H1 (cell line): ENCODE measurements at regions not wholly inside any gene's neighbourhood (a gene's known extent, or its start where the extent isn't known, plus 50 kb on each side); places are given as distances from the start of the nearest gene placed in this dataset.

Experiments used
- CTCF ChIA-PET: fragments of 300-600 bp; sonication (Branson Sonifier 250); formaldehyde crosslinking; loops from one replicate; lab custom pipeline; 2021; ENCODE audit not compliant: partially characterized antibody; lab: Charles Lee
- POLR2A ChIA-PET: fragments of 300-600 bp; sonication (Branson Sonifier 250); formaldehyde crosslinking; loops from one replicate; lab custom pipeline; 2021; ENCODE audit warnings: inconsistent platforms; ENCODE audit not compliant: partially characterized antibody; lab: Charles Lee
- DNase-seq, 2 experiments: peaks; one replicate each; pipeline versions ENCODE4 v3.0.0 to v3.0.0-alpha.2; 2010 to 2022; ENCODE audit warnings: low spot score in 2 of 2, low read depth in 1 of 2, mixed read lengths in 1 of 2
- FAIRE-seq: peaks from 2 replicates; lab custom pipeline; 2011; peaks lifted over from hg19 to GRCh38; lab: Jason Lieb, UNC
- H2AFZ ChIP-seq: 2 replicates; pipeline ENCODE4 v1.8.1; 2012; ENCODE audit warnings: low read length, inconsistent platforms
- H2AK5ac ChIP-seq: 2 replicates; pipeline ENCODE4 v1.6.1; 2013; ENCODE audit warnings: low read depth, low read length
- H2BK120ac ChIP-seq: replicated peaks from 2 replicates; pipeline ENCODE3; 2013; ENCODE audit warnings: low read depth, low read length, inconsistent platforms
- H2BK12ac ChIP-seq: 2 replicates; pipeline ENCODE4 v1.6.1; 2013; ENCODE audit warnings: low read depth, low read length
- H2BK15ac ChIP-seq: 2 replicates; pipeline ENCODE4 v1.6.1; 2013; ENCODE audit warnings: low read length
- H2BK20ac ChIP-seq: 2 replicates; pipeline ENCODE4 v1.6.1; 2013; ENCODE audit warnings: low read length
- H2BK5ac ChIP-seq: 2 replicates; pipeline ENCODE4 v1.6.1; 2013; ENCODE audit warnings: low read depth, low read length
- H3K14ac ChIP-seq: 2 replicates; pipeline ENCODE4 v1.6.1; 2013; ENCODE audit warnings: inconsistent platforms; ENCODE audit not compliant: insufficient read length
- H3K18ac ChIP-seq: 2 replicates; pipeline ENCODE4 v1.6.1; 2013; ENCODE audit warnings: low read length; ENCODE audit errors: extremely low read depth
- H3K23ac ChIP-seq: 2 replicates; pipeline ENCODE4 v1.6.1; 2013; ENCODE audit warnings: inconsistent platforms; ENCODE audit not compliant: insufficient read length
- H3K23me2 ChIP-seq: 2 replicates; pipeline ENCODE4 v1.6.1; 2013; ENCODE audit warnings: low read depth, low read length
- H3K27ac ChIP-seq: 2 replicates; pipeline ENCODE4 v1.6.1; 2011; ENCODE audit warnings: low read depth, low read length, inconsistent platforms
- H3K27me3 ChIP-seq, 4 experiments: replicated peaks in 1 of 4; 1 replicate in 1 of 4; 2 replicates in 3 of 4; pipeline versions ENCODE4 v1.6.1 to v1.8.1; 2011 to 2013; ENCODE audit warnings: low read length in 3 of 4, mild to moderate bottlenecking in 3 of 4, inconsistent platforms in 2 of 4, mixed read lengths in 2 of 4, moderate library complexity in 1 of 4; ENCODE audit not compliant: control insufficient read depth in 3 of 4, insufficient read depth in 3 of 4; ENCODE audit errors: extremely low read depth in 1 of 4
- H3K36me3 ChIP-seq, 4 experiments: 2 replicates each; pipeline versions ENCODE4 v1.6.1 to v1.8.1; 2011 to 2013; ENCODE audit warnings: mild to moderate bottlenecking in 4 of 4, low read length in 3 of 4, moderate library complexity in 2 of 4, control low read depth in 1 of 4, inconsistent platforms in 1 of 4; ENCODE audit not compliant: insufficient read depth in 4 of 4, control insufficient read depth in 2 of 4
- H3K4ac ChIP-seq: replicated peaks from 2 replicates; pipeline ENCODE3; 2013; ENCODE audit warnings: low read length, low read depth, mixed read lengths, inconsistent platforms; ENCODE audit not compliant: insufficient read length
- H3K4me1 ChIP-seq, 4 experiments: replicated peaks in 1 of 4; 1 replicate in 1 of 4; 2 replicates in 3 of 4; pipeline versions ENCODE4 v1.6.1 to v1.8.1; 2011 to 2013; ENCODE audit warnings: low read length in 3 of 4, inconsistent platforms in 2 of 4, mixed read lengths in 1 of 4; ENCODE audit not compliant: insufficient read depth in 4 of 4, control insufficient read depth in 3 of 4
- H3K4me2 ChIP-seq, 2 experiments: 2 replicates each; pipeline versions ENCODE4 v1.6.1 to v1.8.1; 2011 to 2013; ENCODE audit warnings: low read depth in 2 of 2, low read length in 2 of 2, control low read depth in 1 of 2, inconsistent platforms in 1 of 2, mild to moderate bottlenecking in 1 of 2; ENCODE audit not compliant: insufficient read depth in 1 of 2
- H3K4me3 ChIP-seq, 4 experiments: fragments of 200-600, 300-600 bp in 1 of 4; sonication (generic), shearing (Covaris generic), sonication (Bioruptor Twin) in 1 of 4; 2 replicates each; pipeline versions ENCODE4 v1.5.1 to v1.8.1; 2011 to 2016; ENCODE audit warnings: low read length in 4 of 4, low read depth in 3 of 4, control low read depth in 2 of 4, inconsistent platforms in 2 of 4, mild to moderate bottlenecking in 2 of 4, mixed read lengths in 1 of 4, moderate library complexity in 1 of 4; ENCODE audit not compliant: insufficient read depth in 2 of 4; ENCODE audit errors: extremely low read depth in 1 of 4
- H3K56ac ChIP-seq: replicated peaks from 2 replicates; pipeline ENCODE3; 2013; ENCODE audit warnings: low read depth, mild to moderate bottlenecking, mixed read lengths, low read length, inconsistent platforms; ENCODE audit not compliant: insufficient read length
- H3K79me1 ChIP-seq: 2 replicates; pipeline ENCODE4 v1.6.1; 2013; ENCODE audit warnings: low read depth, low read length, control low read depth
- H3K79me2 ChIP-seq, 2 experiments: 2 replicates each; pipeline versions ENCODE4 v1.6.1 to v1.8.1; 2012 to 2013; ENCODE audit warnings: low read length in 2 of 2, mild to moderate bottlenecking in 2 of 2, inconsistent platforms in 1 of 2; ENCODE audit not compliant: insufficient read depth in 2 of 2, control insufficient read depth in 1 of 2
- H3K9ac ChIP-seq, 4 experiments: replicated peaks in 1 of 4; 1 replicate in 1 of 4; 2 replicates in 3 of 4; pipeline versions ENCODE4 v1.6.1 to v1.8.1; 2011 to 2013; ENCODE audit warnings: low read depth in 3 of 4, low read length in 3 of 4, control low read depth in 2 of 4, mild to moderate bottlenecking in 2 of 4, moderate library complexity in 2 of 4, inconsistent platforms in 1 of 4; ENCODE audit errors: extremely low read depth in 1 of 4
- H3K9me3 ChIP-seq, 2 experiments: 2 replicates each; pipeline versions ENCODE4 v1.6.1 to v1.8.1; 2012 to 2013; ENCODE audit warnings: mild to moderate bottlenecking in 2 of 2, moderate library complexity in 2 of 2, control low read depth in 1 of 2, inconsistent platforms in 1 of 2, low read depth in 1 of 2, low read length in 1 of 2, mixed read lengths in 1 of 2; ENCODE audit not compliant: insufficient read depth in 2 of 2
- H4K20me1 ChIP-seq, 2 experiments: replicated peaks in 1 of 2; 2 replicates each; pipeline versions ENCODE3 to v1.8.1; 2011 to 2013; ENCODE audit warnings: inconsistent platforms in 2 of 2, low read length in 2 of 2, mild to moderate bottlenecking in 1 of 2; ENCODE audit not compliant: insufficient read depth in 2 of 2, control insufficient read depth in 1 of 2
- H4K5ac ChIP-seq: 2 replicates; pipeline ENCODE4 v1.6.1; 2013; ENCODE audit warnings: low read length, low read depth, mixed read lengths, inconsistent platforms; ENCODE audit not compliant: insufficient read length
- H4K8ac ChIP-seq: 2 replicates; pipeline ENCODE4 v1.8.0; 2013; ENCODE audit warnings: mild to moderate bottlenecking, moderate library complexity, low read length, inconsistent platforms; ENCODE audit not compliant: insufficient read depth; ENCODE audit errors: extremely low read depth
- H4K91ac ChIP-seq: replicated peaks from 2 replicates; pipeline ENCODE3; 2013; ENCODE audit warnings: low read length, mixed read lengths, inconsistent platforms; ENCODE audit not compliant: insufficient read length
- ASH2L ChIP-seq: fragments of 200-600, 300-600 bp; sonication (generic); IDR thresholded peaks from one replicate; pipeline ENCODE4 v1.7.1; 2017; ENCODE audit warnings: low read length
- CBX5 ChIP-seq: fragments of 300-800, 300-1000 bp; sonication (generic); IDR thresholded peaks from 2 replicates; pipeline ENCODE4 v1.7.1; 2016; ENCODE audit warnings: antibody characterized with exemption, low read length, low read depth
- KDM1A ChIP-seq: fragments of 200-600, 300-600 bp; sonication (generic); IDR thresholded peaks from 2 replicates; pipeline ENCODE4 v1.7.1; 2016; ENCODE audit warnings: mild to moderate bottlenecking, low read length, borderline replicate concordance
- KDM4A ChIP-seq: IDR thresholded peaks from one replicate; pipeline ENCODE4 v1.7.1; 2012; ENCODE audit warnings: low read depth, mild to moderate bottlenecking, moderate library complexity, low read length, inconsistent platforms; ENCODE audit not compliant: severe bottlenecking
- KDM5A ChIP-seq: fragments of 200-600 bp; IDR thresholded peaks from 2 replicates; pipeline ENCODE4 v1.7.1; 2012; ENCODE audit warnings: mild to moderate bottlenecking, low read length, inconsistent platforms, mixed read lengths
- NRF1 ChIP-seq: IDR thresholded peaks from 2 replicates; pipeline ENCODE4 v1.6.1; 2011; ENCODE audit warnings: mild to moderate bottlenecking, low read depth, low read length, improper control_type of control experiment
- POLR2AphosphoS5 ChIP-seq: IDR thresholded peaks from 2 replicates; pipeline ENCODE4 v1.6.1; 2011; ENCODE audit warnings: low read depth, low read length
- RFX5 ChIP-seq: IDR thresholded peaks from 2 replicates; pipeline ENCODE4 v1.6.1; 2011; ENCODE audit warnings: low read depth, low read length, improper control_type of control experiment, borderline replicate concordance
- SIX5 ChIP-seq: IDR thresholded peaks from 2 replicates; pipeline ENCODE4 v1.6.1; 2011; ENCODE audit warnings: mild to moderate bottlenecking, low read depth, low read length
- SP1 ChIP-seq: IDR thresholded peaks from 2 replicates; pipeline ENCODE4 v1.6.1; 2011; ENCODE audit warnings: low read depth, low read length
- TAF1 ChIP-seq: IDR thresholded peaks from 2 replicates; pipeline ENCODE4 v1.6.1; 2011; ENCODE audit warnings: mild to moderate bottlenecking, low read depth, low read length
- ZNF274 ChIP-seq: IDR thresholded peaks from 2 replicates; pipeline ENCODE4 v1.7.0; 2012; ENCODE audit warnings: low read length, borderline replicate concordance; ENCODE audit errors: extremely low read depth
- WGBS, 2 experiments: shearing (Covaris generic) in 1 of 2; methylation state at CpG; one replicate each; pipeline versions ENCODE4 v1.1.6 to v1.1.7; 2013 to 2015; ENCODE audit warnings: low lambda C conversion rate in 2 of 2, mixed read lengths in 2 of 2, inconsistent platforms in 1 of 2, low coverage in 1 of 2, missing lambda C conversion rate in 1 of 2; ENCODE audit not compliant: insufficient replicate concordance in 2 of 2, insufficient coverage in 1 of 2, insufficient read length in 1 of 2; ENCODE audit errors: extremely low coverage in 1 of 2, missing lambda C conversion rate in 1 of 2; 5-methylcytosine and 5-hydroxymethylcytosine counted together

DNA sequence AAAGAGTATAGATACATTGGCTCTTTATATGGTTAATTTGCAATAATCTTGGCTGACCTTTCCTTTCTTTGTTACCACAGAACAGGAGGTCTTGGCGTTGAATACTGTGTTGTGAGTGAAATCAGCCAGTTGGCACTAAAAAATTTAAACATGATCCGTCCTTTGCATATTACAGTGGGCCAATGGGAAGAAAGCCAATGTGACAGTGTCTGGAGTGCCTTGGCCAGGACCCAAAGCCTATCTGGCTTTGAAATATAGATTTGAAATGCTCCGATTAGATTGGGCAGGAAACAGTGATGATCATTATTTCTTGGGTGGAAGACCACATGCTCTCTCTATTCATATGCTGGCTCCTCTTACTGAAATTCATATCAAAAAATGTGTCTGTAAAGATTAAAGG, 339.6 kb upstream of the ANO3 start:
- Histone ChIP-seq H3K9me3 (no peaks in the 10 kb centered on the region), H2AK5ac (no peak overlapping the region), H2BK12ac (no peak overlapping the region), H3K4me3 (no peak overlapping the region), H3K79me2 (no peaks in the 10 kb centered on the region), H3K56ac (no peak overlapping the region), H3K9ac (no peak overlapping the region), H2BK15ac (no peak overlapping the region), H4K8ac (no peak overlapping the region), H3K27me3 (no peaks in the 10 kb centered on the region), H3K23ac (no peak overlapping the region), H3K23me2 (no peaks in the 10 kb centered on the region), H3K18ac (no peak overlapping the region), H2AFZ (no peak overlapping the region), H2BK20ac (no peak overlapping the region), H2BK120ac (no peak overlapping the region), H3K4me1 (no peaks in the 10 kb centered on the region), H3K14ac (no peak overlapping the region), H3K27ac (no peak overlapping the region), H3K4ac (no peak overlapping the region), H4K91ac (no peak overlapping the region), H3K36me3 (no peaks in the 10 kb centered on the region), H3K79me1 (no peaks in the 10 kb centered on the region), H4K20me1 (no peaks in the 10 kb centered on the region), H3K4me2 (no peak overlapping the region), H4K5ac (no peak overlapping the region), H2BK5ac (no peak overlapping the region)
- DNase-seq: no peak
- CTCF ChIA-PET: interaction anchor here (0.8 to 1.6 kb wide), 2 partner anchors 10 to 13 kb away, joined by 3 to 10 read pairs; no protein-coding TSS in a partner anchor
- POLR2A ChIA-PET: no interaction called here
- no peak for FAIRE-seq
- WGBS, 2 experiments: 91% methylated on average over 3 of the region's 3 CpGs; no CpG with 5 or more reads in 1 of the 2 experiments
- no peak for TF ChIP-seq ZNF274
- no peak for TF ChIP-seq SIX5
- no peak for TF ChIP-seq KDM5A
- no peak for TF ChIP-seq TAF1
- no peak for TF ChIP-seq CBX5
- TF ChIP-seq SP1: no peak
- TF ChIP-seq KDM1A: no peak
- TF ChIP-seq KDM4A: no peak
- TF ChIP-seq POLR2AphosphoS5: no peak
- no peak for TF ChIP-seq RFX5
- no peak for TF ChIP-seq NRF1
- TF ChIP-seq ASH2L: no peak
